ENCODE measurements at regions not wholly inside any gene's neighbourhood (a gene's known extent, or its start where the extent isn't known, plus 50 kb on each side); places are given as distances from the start of the nearest gene placed in this dataset.
"Not testable (repeated sequence)": the region's sequence is repeated elsewhere in the genome, so short reads cannot be mapped to it uniquely, and the experiment has no call there.

DNA sequence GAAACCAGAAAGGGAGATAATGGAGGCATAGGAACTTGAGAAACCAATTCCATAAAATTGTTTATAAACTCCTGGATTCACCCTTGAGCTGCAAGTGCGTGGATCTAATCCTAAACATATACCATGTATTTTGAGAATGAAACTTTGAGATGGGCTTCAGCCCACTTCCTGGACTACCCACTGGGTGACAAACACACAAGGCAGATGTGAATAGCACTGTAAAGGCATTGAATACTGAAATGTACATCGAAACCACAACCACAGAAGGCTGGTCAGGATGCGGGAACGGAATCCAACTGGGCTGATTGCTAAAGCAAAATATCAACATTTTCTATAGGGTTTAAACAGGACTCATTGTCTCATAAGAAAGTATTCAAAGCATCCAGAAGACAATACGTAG lies 228.5 kb upstream of the ZEB2 start:
- Histone ChIP-seq H3K27ac (ENCODE audit: low read depth) (no peak overlapping the region), H3K4me3 (ENCODE audit: low read depth, low read length) (no peak overlapping the region), H3K36me3 (ENCODE audit: insufficient read depth) (no peaks in the 10 kb centered on the region), H3K4me1 (ENCODE audit: insufficient read depth) (no peaks in the 10 kb centered on the region)
- no peak for DNase-seq (ENCODE audit: extremely low spot score)
- 97% methylated on average over 5 of the region's 5 CpGs for WGBS

DNA sequence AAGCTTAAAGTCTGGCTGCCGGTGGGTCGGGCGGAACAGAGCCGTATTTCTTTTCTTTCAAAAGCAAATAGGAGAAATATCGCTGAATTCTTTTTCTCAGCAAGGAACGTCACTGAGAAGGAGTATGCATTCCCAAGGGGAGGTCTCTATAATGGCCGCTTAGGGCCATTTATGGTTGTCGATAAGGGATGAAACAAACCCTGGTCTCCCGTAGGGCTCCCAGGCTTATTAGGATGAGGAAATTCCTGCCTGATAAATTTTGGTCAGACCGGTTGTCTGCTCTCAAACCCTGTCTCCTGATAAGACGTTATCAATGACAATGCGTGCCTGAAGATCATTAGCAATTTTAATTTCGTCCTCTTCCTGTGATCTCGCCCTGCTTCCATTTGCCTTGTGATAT lies 227.7 kb upstream of the ZEB2 start:
- no peak for DNase-seq (ENCODE audit: extremely low spot score)
- Histone ChIP-seq H3K4me1 (ENCODE audit: insufficient read depth) (no peaks in the 10 kb centered on the region), H3K36me3 (ENCODE audit: insufficient read depth) (no peaks in the 10 kb centered on the region), H3K27ac (ENCODE audit: low read depth) (no peak overlapping the region), H3K4me3 (ENCODE audit: low read depth, low read length) (no peak overlapping the region)
- WGBS, result 95% methylated on average over 14 of the region's 14 CpGs

DNA sequence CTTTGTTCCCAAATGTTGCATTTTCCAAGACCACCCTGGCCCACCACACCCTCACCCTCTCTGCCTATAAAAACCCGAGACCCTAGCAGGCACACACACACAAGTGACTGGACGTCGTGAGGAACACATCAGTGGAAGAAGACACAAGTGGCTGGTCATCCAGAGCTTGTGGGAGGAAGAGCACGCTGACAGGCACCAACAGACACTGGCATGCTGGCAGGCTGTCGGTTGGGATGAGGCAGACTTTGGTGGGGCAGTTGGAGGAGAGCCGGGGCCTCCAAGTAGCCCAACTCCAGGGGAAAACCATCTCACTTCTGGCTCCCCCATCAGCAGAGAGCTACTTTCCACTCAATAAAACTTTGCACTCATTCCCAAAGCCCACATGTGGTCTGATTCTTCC lies 225.5 kb upstream of the ZEB2 start:
- Histone ChIP-seq H3K36me3 (ENCODE audit: insufficient read depth) (no peaks in the 10 kb centered on the region), H3K27ac (ENCODE audit: low read depth) (no peak overlapping the region), H3K4me3 (ENCODE audit: low read depth, low read length) (no peak overlapping the region), H3K4me1 (ENCODE audit: insufficient read depth) (no peaks in the 10 kb centered on the region)
- WGBS, result 96% methylated on average over 6 of the region's 6 CpGs
- no peak for DNase-seq (ENCODE audit: extremely low spot score)

DNA sequence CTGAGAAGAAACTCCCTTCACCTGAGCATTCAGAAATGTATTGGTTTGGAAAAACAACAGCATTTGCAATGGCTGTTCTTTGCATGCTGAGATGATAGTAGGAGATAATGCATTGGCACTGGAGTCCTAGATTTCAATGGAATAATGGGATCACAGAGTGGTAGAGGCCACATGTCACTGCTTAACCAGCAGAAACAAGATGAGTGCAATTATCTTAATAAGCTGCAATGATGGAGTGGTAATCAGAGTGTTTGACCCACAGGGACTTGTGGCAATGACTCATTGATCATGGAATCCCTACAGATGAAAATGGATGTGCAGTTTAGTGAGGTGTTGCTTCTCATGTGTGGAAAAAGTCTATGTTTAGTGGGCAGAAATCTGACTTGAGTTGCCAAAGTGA lies 218.8 kb upstream of the ZEB2 start:
- Histone ChIP-seq H3K4me1 (ENCODE audit: insufficient read depth) (no peaks in the 10 kb centered on the region), H3K4me3 (ENCODE audit: low read depth, low read length) (no peak overlapping the region), H3K36me3 (ENCODE audit: insufficient read depth) (no peaks in the 10 kb centered on the region), H3K27ac (ENCODE audit: low read depth) (no peak overlapping the region)
- no peak for DNase-seq (ENCODE audit: extremely low spot score)

DNA sequence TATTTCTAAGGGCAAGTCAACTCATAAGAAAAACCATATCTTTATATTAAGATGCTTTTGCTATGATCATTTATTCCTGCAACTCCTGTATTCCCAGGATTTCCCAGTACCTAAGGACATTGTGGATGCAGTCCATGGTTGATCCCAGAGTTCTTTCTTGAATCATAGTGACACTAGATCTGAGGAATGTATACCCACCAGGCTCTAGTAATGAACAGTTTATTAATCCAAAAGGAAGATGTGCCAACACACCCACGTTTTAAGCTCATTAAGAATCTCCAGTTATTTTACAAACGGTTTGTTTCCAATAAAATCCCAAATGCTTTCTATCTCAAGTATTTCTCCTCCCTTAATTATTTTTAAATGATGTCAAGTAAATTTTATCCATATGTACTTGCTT lies 210.8 kb upstream of the ZEB2 start:
- no peaks in the 10 kb centered on the region for H3K36me3 ChIP-seq (ENCODE audit: insufficient read depth)
- H3K27ac ChIP-seq (ENCODE audit: low read depth), result no peak overlapping the region
- H3K4me1 ChIP-seq (ENCODE audit: insufficient read depth), result no peaks in the 10 kb centered on the region
- DNase-seq (ENCODE audit: extremely low spot score), result no peak
- 58% methylated on average over 2 of the region's 2 CpGs for WGBS
- no peak overlapping the region for H3K4me3 ChIP-seq (ENCODE audit: low read depth, low read length)

DNA sequence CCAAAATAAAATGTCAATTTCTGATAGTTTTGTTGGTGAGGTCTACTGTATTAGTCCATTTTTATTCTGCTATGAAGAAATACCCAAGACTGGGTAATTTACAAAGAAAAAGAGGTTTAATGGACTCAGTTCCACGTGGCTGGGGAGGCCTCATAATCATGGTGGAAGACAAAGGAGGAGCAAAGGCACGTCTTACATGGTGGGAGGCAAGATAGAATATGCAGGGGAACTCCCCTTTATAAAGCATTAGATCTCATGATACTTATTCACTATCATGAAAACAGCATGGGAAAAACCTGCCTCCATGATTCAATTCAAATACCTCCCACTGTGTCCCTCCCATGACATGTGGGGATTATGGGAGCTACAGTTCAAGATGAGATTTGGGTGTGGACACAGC lies 204.5 kb upstream of the ZEB2 start:
- not testable (repeated sequence) for H3K36me3 ChIP-seq (ENCODE audit: insufficient read depth); DNase-seq (ENCODE audit: extremely low spot score); H3K27ac ChIP-seq (ENCODE audit: low read depth); H3K4me1 ChIP-seq (ENCODE audit: insufficient read depth); H3K4me3 ChIP-seq (ENCODE audit: low read depth, low read length)
- WGBS, result 88% methylated on average over 2 of the region's 2 CpGs

DNA sequence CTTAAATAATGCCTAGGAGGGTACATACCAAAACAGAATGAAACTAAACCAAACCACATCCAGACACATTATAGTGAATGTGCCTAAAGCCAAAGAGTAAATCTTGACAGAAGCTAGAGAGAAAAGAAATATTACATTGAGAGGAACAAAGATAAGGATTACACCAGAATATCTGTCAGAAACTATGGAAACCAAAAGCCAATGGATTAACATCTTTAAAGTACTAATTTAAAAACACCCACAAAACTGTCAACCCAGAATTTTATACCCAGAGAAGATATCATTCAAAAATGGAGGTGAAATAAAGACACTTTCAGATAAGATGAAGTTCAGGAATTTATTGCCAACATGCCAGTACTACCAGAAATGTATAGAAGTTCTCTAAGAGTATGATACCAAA lies 198.5 kb upstream of the ZEB2 start:
- Histone ChIP-seq H3K27ac (ENCODE audit: low read depth) (no peak overlapping the region), H3K36me3 (ENCODE audit: insufficient read depth) (no peaks in the 10 kb centered on the region), H3K4me1 (ENCODE audit: insufficient read depth) (no peaks in the 10 kb centered on the region), H3K4me3 (ENCODE audit: low read depth, low read length) (no peak overlapping the region)
- DNase-seq (ENCODE audit: extremely low spot score), result no peak

DNA sequence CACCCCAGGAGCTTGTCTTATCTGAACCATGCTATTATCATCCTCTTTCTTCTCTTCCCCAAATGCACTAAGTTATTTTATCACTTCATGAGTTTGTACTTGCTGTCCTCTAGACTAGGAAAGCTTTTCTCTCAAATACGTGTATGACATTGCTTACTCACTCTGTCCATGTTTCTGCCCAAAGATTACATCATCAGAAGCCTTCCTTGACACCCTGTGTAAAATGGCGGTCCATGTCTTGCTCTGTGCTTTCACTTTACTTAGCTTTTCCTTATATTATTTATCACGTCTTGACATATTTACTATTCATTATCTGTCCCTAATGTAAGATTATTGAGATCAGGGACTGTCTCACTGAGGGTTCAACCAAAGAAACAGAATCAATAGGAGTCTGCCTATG lies 196.1 kb upstream of the ZEB2 start:
- 88% methylated on average over 3 of the region's 3 CpGs for WGBS
- Histone ChIP-seq H3K4me3 (ENCODE audit: low read depth, low read length) (no peak overlapping the region), H3K36me3 (ENCODE audit: insufficient read depth) (no peaks in the 10 kb centered on the region), H3K27ac (ENCODE audit: low read depth) (no peak overlapping the region), H3K4me1 (ENCODE audit: insufficient read depth) (no peaks in the 10 kb centered on the region)
- no peak for DNase-seq (ENCODE audit: extremely low spot score)

DNA sequence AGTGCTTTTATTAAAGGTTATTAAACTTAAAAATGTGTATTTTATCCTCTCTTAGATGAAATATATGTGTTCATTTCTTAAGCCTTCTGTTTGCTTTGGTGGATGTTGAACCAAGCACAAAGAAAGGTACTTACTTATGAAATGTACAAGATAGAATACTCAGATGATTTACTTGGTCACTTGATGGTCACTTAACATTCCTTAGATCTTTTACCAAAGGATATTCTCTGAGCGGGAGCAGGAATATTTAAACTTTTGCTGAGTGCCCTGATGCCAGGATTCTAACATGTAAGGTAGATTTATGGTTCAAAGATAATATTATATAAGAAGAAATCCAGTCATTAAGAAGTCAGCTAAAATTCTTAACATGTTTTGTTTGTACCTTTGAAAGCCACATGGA lies 193.5 kb upstream of the ZEB2 start:
- no peak overlapping the region for H3K27ac ChIP-seq (ENCODE audit: low read depth)
- no peaks in the 10 kb centered on the region for H3K4me1 ChIP-seq (ENCODE audit: insufficient read depth)
- no peak for DNase-seq (ENCODE audit: extremely low spot score)
- H3K4me3 ChIP-seq (ENCODE audit: low read depth, low read length), result no peak overlapping the region
- 83% methylated on average over 1 of the region's 1 CpG for WGBS
- no peaks in the 10 kb centered on the region for H3K36me3 ChIP-seq (ENCODE audit: insufficient read depth)

DNA sequence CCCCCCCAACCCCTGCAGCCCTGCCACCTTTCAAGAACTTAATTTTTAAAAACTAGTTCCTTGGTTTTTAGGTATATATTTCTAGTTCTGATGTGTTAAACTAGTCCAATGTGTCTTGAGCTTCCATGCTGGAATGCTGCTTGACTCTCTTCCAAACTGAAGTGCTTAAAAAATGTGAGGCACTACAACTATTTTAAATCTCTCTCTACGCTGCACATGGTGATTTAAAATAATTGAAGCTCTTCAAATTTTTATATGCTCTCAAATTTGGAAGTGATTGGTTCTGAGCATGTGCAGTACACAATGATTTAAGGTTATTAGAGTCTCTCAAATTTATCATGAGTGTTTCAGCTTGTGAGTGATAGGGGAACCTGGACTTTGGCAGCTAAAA lies 192.6 kb upstream of the ZEB2 start:
- 43% methylated on average over 1 of the region's 1 CpG for WGBS
- Histone ChIP-seq H3K27ac (ENCODE audit: low read depth) (no peak overlapping the region), H3K4me3 (ENCODE audit: low read depth, low read length) (no peak overlapping the region), H3K4me1 (ENCODE audit: insufficient read depth) (no peaks in the 10 kb centered on the region), H3K36me3 (ENCODE audit: insufficient read depth) (no peaks in the 10 kb centered on the region)
- no peak for DNase-seq (ENCODE audit: extremely low spot score)

DNA sequence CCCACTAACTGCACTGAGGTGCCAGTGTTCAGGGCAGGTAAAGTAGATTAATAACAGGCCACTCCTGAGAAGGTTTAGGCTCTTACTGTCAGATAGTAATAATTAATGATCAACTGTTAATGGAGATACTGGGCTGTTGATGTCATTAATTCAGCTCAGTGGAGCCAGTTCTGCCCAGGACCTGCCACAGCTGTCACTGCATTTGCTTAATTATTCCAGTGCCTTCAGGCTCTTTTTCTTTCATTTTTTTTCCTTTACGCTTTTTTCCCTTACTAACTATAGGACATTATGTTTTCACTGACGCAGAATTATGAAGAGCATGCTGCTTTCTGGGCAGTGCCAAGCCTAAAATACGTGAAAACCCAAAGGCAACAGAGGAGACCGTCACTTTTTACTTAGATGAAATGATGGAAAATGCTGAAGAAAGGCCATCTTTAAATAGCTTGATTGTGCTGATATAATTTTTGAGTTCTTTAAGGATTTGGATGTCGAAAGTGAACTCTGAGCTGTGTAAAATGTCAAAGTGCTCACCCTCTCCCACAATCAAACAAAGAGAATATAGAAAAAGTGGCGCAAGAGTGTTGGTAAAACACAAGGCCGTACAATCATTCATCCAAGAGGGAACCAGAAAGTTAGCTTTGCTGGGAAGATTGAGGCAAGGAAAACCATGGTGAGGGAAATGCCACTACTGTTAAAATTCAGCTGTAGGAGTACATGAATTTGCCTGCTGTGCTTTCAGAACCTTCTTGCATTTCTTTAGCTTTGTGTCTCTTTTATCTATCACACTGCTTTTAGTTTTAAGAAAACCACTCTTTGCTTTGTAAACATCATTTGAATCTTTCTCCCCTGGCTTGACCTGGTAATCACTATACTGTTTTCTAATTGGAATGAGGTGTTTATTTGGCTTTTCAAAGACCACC lies 192.0 kb upstream of the ZEB2 start:
- H3K36me3 ChIP-seq (ENCODE audit: insufficient read depth), result no peaks in the 10 kb centered on the region
- H3K4me3 ChIP-seq (ENCODE audit: low read depth, low read length), result no peak overlapping the region
- WGBS, result 90% methylated on average over 7 of the region's 7 CpGs
- no peak for DNase-seq (ENCODE audit: extremely low spot score)
- H3K4me1 ChIP-seq (ENCODE audit: insufficient read depth), result no peaks in the 10 kb centered on the region
- no peak overlapping the region for H3K27ac ChIP-seq (ENCODE audit: low read depth)

DNA sequence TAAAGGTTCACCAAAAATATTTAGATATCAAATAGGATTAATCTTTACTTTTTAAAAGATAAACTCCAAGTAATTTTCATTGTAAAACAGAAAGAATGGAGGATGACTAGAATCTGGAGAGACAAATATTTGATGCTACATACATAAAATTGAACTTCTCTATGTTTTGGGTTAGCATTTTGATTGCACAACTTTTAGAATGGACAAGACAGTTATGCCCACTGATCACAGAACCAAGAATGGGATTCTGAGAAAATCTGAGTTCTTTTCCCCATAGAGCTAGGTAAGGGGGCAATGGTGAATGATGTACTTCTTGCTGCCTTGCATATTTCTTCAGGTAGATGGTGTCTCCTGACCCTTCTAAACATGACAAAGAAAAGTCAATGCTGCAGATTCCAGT lies 191.2 kb upstream of the ZEB2 start:
- Histone ChIP-seq H3K27ac (ENCODE audit: low read depth) (no peak overlapping the region), H3K4me3 (ENCODE audit: low read depth, low read length) (no peak overlapping the region), H3K36me3 (ENCODE audit: insufficient read depth) (no peaks in the 10 kb centered on the region), H3K4me1 (ENCODE audit: insufficient read depth) (no peaks in the 10 kb centered on the region)
- DNase-seq (ENCODE audit: extremely low spot score), result no peak

DNA sequence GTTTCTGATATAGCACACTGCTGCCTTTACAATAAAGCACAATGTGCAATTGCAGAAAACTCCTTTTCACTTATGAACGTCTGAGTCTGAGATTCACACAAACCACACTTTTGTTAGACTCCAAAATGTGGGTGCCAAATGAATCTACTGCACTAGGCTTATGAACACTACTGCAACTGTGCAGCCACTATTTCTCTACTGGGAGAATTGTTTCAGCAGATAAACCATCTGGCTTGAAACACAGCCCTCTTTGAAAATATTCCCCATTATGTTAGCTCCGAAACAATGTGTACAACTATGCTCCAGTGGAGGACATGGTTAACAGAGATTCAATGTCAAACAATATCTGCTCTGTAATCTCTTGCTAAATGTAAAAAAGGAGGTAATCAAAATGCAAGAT lies 188.7 kb upstream of the ZEB2 start:
- no peak overlapping the region for H3K4me3 ChIP-seq (ENCODE audit: low read depth, low read length)
- H3K27ac ChIP-seq (ENCODE audit: low read depth), result no peak overlapping the region
- H3K4me1 ChIP-seq (ENCODE audit: insufficient read depth), result no peaks in the 10 kb centered on the region
- 85% methylated on average over 2 of the region's 2 CpGs for WGBS
- no peaks in the 10 kb centered on the region for H3K36me3 ChIP-seq (ENCODE audit: insufficient read depth)
- DNase-seq (ENCODE audit: extremely low spot score), result no peak

DNA sequence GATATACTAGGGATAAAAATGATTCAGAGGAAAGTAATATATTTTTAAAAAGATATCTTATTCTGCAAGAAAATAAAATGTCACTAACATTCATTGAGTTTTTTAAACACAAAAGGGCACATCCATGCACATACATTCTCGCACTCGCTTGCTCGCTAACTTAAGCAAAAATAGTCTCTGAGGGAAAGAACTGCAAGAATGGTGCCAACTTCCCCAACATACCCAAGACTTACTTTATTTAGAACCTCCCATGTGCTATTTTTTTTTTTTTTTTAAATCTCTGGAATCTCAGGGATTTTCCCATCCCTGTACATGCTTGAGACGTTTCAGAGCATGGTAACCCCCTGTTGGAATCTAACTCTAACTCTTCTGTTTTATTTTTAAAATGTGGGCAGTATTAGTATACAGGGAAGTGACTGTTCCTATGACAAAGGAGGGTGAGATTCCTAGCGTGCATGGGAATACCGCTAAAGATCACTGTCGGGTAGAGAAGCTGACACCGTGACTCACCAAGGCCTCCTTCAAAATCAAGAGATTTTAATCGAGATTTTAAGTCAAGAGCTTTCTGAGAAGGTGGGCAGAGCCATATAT lies 187.9 kb upstream of the ZEB2 start:
- Histone ChIP-seq H3K4me3 (ENCODE audit: low read depth, low read length) (no peak overlapping the region), H3K4me1 (ENCODE audit: insufficient read depth) (no peaks in the 10 kb centered on the region), H3K36me3 (ENCODE audit: insufficient read depth) (no peaks in the 10 kb centered on the region), H3K27ac (ENCODE audit: low read depth) (no peak overlapping the region)
- DNase-seq (ENCODE audit: extremely low spot score), result no peak
- WGBS, result 77% methylated on average over 9 of the region's 9 CpGs
